Globus pallidus (tissue), 1 donor: ENCODE measurements at regions not wholly inside any gene's neighbourhood (a gene's known extent, or its start where the extent isn't known, plus 50 kb on each side); places are given as distances from the start of the nearest gene placed in this dataset.
"Not testable (repeated sequence)": the region's sequence is repeated elsewhere in the genome, so short reads cannot be mapped to it uniquely, and the experiment has no call there.

ENCODE experiments used
- DNase-seq: peaks from one replicate; pipeline ENCODE4 v3.0.0-alpha.2; 2015; ENCODE audit warnings: low spot score

GRCh38 chr11:69869311-69869939 is 50.2 kb upstream of the FGF3 start:
- no peak for DNase-seq

- DNase-seq = no peak
These were observed 51.5 kb upstream of the FGF3 start for GRCh38 chr11:69870766-69871165.

GRCh38 chr11:69873166-69874077 is 54.2 kb upstream of the FGF3 start:
- DNase-seq = no peak

GRCh38 chr11:69874178-69874983 is 55.2 kb upstream of the FGF3 start:
- DNase-seq = no peak

DNA sequence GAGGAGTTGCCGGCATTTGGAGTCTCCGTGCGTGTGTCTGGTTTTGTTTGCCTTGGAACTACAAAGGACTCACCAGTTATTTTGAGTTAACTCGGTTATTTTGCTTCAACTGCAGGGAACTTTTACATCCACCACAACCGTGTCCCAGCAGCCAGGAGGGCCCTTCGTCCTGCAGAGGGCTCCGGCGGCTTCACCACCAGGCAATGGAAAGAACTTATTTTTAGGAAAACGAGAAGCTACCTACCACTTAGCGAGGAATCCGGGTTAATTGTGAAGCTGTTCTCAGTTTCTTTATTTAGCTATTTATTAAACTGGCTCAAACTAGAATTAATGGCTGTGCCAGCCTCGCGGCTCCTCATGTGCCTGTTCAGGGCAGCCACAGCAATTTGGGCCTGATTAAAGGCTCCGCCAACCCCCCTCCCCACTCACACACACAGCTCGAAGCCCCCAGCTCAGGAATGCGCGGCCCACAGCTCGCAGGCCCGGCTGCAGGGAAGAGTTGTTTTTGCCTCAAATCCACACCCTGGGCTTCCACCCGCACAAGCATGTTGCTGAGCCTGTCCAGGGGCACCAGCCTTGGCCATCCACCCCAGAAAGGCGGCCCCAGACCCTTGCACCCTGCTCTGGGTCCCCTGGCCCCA is 55.9 kb upstream of the FGF3 start:
- DNase-seq = no peak

- no peak for DNase-seq
These were observed 56.8 kb upstream of the FGF3 start for GRCh38 chr11:69876013-69876412.

GRCh38 chr11:69877235-69877634 is 58.0 kb upstream of the FGF3 start:
- DNase-seq = no peak

DNA sequence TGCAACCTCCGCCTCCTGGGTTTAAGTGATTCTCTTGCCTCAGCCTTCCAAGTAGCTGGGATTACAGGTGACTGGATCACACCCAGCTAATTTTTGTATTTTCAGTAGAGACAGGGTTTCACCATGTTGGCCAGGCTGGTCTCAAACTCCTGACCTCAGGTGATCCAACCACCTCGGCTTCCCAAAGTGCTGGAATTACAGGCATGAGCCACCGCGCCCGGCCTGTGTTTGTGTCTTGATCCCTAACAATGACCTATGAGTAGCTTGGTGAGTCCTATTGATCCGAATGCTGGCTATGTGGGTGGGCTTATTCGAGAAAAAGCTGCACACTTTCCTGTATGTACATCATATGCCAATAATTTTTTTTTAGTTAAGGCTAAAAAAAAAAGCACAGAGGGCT is 58.5 kb upstream of the FGF3 start:
- not testable (repeated sequence) for DNase-seq

DNA sequence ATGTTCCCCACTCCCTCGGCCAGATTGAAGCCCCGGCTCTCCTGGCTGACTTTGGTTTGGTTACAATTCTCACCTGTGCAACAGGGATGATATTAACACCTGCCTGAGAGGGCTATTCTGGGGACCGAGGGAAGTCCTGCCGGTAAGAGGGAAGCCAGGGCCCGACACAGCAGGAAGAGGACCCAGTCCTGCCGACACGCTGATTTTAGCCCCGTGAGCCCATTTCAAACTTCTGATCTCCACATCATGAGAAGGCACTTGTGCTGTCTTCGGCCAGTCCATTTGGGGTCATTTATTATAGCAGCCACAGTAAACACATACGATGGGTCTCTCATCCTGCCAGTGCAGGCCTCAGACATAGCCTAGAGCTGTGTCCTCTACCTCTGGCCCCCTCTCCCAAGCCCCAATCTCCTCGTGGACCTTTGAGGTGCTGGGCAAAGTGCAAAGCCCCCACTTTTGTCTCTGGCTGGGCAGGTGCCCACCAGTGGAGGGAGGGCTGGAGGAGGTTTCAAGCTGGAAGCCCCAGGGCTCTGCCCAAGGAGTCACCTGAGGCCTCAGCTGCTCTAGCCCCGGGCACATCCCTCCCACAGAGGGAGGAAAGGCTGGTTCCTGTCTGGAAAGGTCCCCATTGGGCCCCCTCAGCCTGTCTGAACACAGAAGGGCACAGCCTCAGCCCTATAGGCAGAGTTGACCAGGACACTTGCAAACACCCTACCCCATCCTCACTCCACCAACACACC is 59.1 kb upstream of the FGF3 start:
- no peak for DNase-seq

DNA sequence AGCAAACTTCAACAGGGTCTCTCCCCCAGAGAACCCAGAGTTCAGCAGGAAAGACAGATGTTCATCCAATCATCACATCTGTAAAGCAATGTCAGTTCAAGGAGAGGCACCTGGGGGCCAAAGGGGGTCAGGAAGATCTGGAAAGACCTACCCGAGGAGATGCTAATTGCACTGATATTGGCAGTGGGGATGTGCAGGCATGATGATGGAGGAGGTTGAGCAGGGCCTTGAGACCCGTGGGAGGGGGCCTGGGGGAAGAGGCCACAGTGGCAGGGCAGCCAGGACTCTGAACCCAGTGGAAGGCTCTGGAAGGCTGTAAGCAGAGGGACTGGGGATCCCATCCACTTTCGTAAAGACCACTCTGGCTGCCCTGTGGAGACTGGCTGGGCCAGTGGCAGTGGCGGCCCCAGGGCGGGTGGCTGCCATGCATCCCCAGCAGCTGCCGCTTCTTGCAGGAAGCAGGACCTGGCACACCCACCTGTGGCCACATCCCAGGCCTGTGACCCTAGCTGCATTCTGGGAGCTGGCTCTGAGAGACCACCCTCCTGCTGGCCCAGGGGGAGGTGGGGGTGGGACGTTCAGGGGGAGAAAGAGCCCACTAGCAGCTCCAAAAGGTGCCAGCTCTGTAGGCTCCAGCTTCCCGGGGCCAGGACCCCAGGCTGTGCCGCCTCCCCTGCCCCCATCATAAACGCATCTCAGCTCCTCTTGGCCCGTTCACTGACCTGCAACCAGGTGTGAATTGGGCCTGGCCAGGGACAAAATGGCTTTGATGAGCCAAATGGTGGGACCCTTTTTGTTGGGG is 59.9 kb upstream of the FGF3 start:
- no peak for DNase-seq

GRCh38 chr11:69879729-69880005 is 60.5 kb upstream of the FGF3 start:
- no peak for DNase-seq

- no peak for DNase-seq
These were observed 61.0 kb upstream of the FGF3 start for GRCh38 chr11:69880041-69880825.

DNA sequence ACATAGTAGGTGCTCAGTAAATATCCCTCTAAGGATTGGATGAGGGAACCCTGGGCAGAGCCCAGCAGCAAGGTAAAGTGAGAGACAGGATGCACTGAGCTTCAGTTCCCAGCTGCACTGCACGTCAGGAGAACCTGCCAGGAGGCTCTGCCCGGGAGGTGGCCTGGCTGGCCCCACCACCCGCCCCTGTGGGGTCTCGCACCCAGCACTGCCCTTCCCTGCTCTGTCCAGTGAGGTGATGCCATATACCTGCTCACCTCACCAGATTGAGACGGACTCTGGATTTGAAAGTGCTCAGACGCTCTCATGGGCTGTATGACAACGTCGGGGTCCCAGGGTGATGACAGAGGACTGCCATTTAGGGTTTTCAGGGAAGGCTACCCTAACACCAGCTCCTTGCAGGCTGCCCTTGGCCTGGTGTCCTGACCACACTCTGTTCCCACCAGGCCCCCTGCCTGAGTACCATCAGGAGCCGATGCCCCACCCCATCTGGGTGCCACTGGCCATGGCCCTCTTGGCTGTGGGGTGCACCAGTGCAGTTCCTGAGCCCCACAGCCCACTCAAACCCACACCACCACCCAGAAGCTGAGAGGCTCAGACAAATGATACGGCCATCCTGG is 61.7 kb upstream of the FGF3 start:
- no peak for DNase-seq

DNA sequence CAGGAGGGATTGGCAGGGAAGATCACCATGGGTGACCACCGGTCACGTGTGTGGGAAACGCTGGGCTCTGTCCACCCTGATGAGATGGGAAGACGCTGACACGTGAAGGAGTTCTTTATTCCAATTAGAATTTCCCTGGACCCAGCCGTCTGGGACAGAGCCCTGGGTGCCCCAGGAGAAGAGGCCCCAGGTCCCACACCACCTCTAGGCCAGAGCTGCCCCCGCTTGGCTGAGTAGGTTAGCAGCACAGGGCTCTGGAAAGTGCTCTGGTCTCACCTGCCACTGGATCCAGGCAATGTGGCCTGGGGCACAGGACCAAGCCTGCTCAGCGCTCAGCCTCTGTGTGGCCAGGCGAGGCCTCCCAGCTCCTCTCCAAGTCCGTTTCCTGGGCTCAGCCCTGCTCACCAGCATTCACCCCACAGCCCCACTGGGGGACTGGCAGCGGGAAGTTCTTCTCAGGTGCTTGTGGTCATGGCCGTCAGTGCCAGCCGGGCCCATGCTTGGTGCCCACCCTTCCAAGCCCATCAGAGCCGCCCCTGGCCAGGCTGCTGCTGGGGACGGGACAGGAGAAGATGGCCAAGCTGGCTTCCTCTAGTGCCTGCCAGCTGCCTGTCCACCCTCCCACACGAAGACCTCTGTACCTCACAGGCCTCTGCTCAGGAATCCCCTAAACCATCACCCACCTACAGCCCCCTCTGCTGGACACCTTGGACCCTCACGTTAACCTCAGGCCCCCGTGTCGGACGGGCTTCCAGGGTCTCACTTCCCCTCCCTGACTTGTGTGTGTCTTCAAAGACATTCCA is 62.5 kb upstream of the FGF3 start:
- DNase-seq = no peak

DNA sequence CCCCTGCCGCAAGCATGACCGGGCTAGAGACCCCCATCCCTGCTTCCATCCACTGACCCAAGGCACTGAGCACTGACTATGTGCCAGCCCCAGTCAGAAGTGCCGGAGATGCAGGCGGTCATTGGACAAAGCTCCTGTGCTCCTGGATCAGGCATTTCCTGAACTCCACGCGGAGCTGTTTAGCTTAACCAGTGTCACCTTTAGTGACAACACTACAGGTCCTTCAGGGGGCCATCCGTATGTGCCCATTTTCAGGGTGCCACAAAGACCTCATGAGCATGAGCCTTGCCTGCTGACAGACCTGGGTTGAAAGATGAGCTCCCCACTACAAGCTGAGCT is 63.0 kb upstream of the FGF3 start:
- no peak for DNase-seq

- DNase-seq = no peak
These were observed 64.4 kb upstream of the FGF3 start for GRCh38 chr11:69883292-69884255.

DNA sequence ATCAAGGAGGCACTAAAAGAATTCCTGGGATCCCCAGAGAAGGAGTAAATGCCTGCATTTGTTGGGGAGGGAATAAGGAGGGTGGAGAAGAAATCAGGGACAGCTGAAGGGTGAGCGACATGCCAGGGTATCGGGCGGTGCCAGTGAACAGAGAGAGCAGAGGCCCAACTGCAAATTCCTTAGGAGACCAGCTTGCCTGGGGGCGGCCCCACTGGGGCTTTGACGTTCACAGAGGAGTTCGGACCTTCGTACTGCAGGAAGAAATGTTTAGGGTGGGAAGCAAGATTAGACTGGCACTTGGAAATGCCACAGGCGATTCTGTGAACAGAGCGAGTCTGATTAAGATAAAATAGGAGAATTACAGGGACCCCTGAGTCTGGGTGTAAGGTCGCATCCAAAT is 65.1 kb upstream of the FGF3 start:
- DNase-seq = no peak

DNA sequence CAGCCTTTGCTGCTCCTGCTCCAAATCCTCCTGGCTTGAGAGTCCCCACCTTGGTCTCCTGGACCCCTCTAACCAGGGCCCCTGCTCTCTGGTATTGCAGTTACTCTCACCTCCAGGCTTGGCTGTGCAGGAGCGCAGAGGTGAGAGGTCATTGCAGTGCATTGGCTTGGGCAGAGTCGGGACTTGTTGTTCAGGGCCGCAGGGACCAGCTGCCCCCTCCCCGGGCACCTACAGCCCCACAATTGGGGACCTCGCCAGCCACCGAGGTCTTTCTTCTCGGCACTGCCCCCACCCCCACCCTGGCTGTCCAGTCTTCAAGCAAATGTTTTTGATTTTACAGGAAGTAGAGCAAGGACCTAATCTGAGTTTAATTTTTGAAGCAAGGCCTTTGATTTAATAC is 65.5 kb upstream of the FGF3 start:
- DNase-seq = no peak
